Peyer's patch (tissue), 4 donors: ENCODE measurements at regions not wholly inside any gene's neighbourhood (a gene's known extent, or its start where the extent isn't known, plus 50 kb on each side); places are given as distances from the start of the nearest gene placed in this dataset.

Source experiments
- DNase-seq, 3 donors: peaks; one replicate each; pipeline ENCODE4 v3.0.0-alpha.2; 2017 to 2019
- H3K27ac ChIP-seq, 4 donors: fragments of 200-600 bp; sonication (generic); one replicate each; pipeline ENCODE4 v1.5.1; 2016 to 2019
- H3K27me3 ChIP-seq, 2 donors: fragments of 200-600 bp; sonication (generic); one replicate each; pipeline ENCODE4 v1.5.1; 2019
- H3K36me3 ChIP-seq, 3 donors: fragments of 200-600 bp; sonication (generic); one replicate each; pipeline ENCODE4 v1.5.1; 2016 to 2019
- H3K4me1 ChIP-seq, 4 donors: fragments of 200-600 bp; sonication (generic); one replicate each; pipeline ENCODE4 v1.5.1; 2016 to 2019
- H3K4me3 ChIP-seq, 4 donors: fragments of 200-600 bp; sonication (generic); 1 replicate in 3 of 4; 2 replicates in 1 of 4; pipeline ENCODE4 v1.5.1; 2016 to 2019; ENCODE audit warnings: mild to moderate bottlenecking in 1 of 4
- H3K9me3 ChIP-seq, 4 donors: fragments of 200-600 bp; sonication (generic); one replicate each; pipeline ENCODE4 v1.5.1; 2016 to 2019; ENCODE audit warnings: mild to moderate bottlenecking in 1 of 4
- CTCF ChIP-seq, 6 experiments: fragments of 450-650 bp in 4 of 6; fragments of 200-600 bp in 2 of 6; sonication (generic) in 1 of 6; IDR thresholded peaks; one replicate each; pipeline ENCODE4 v1.5.1; 2017 to 2019; ENCODE audit warnings: antibody characterized with exemption in 6 of 6, mild to moderate bottlenecking in 3 of 6, moderate library complexity in 1 of 6
- POLR2A ChIP-seq, 2 donors: fragments of 450-650 bp; IDR thresholded peaks; one replicate each; pipeline ENCODE4 v1.5.1; 2017; ENCODE audit warnings: antibody characterized with exemption in 2 of 2, mild to moderate bottlenecking in 2 of 2, moderate library complexity in 2 of 2

- DNase-seq = no peak
- no peaks in the 10 kb centered on the region for H3K4me1 ChIP-seq
- H3K27ac ChIP-seq = no peak overlapping the region
- no peaks in the 10 kb centered on the region for H3K36me3 ChIP-seq
- H3K27me3 ChIP-seq = no peaks in the 10 kb centered on the region
- H3K4me3 ChIP-seq = no peak overlapping the region
- peaks cover 0 to 6% (median 0%) of the 10 kb centered on the region in 4 donors for H3K9me3 ChIP-seq
- no peak for TF ChIP-seq CTCF (IDR thresholded peaks at IDR 0.05)
- no peak for TF ChIP-seq POLR2A (IDR thresholded peaks at IDR 0.05)
Observed at GRCh38 chr13:85432881-85433280, 366.3 kb downstream of the SLITRK6 start.

DNA sequence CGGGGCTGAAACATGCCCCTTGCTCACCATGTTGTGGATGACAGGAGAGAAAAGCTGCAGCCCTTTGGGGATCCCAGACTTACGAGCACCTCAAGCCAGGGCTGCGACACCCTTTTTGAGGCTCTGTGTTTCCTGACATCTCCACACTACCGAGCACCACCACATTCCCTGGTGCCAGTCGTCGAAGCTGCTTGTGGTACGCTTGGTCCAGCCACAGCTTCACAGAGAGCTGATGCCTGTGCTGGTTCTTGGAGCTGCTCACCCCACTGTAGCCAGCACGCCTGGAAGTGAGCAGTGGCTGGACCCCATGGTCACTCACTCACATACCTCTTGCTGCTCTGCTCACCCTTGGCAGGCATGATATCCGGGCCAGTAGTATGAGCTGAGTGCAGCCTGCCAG lies 367.5 kb downstream of the SLITRK6 start:
- Histone ChIP-seq H3K27ac (no peak overlapping the region), H3K27me3 (no peaks in the 10 kb centered on the region), H3K4me3 (no peak overlapping the region), H3K36me3 (no peaks in the 10 kb centered on the region), H3K4me1 (no peaks in the 10 kb centered on the region), H3K9me3 (peaks cover 0 to 6% (median 0%) of the 10 kb centered on the region in 4 donors)
- DNase-seq = peak in 1 of 3 donors; percentile 32
- TF ChIP-seq CTCF (IDR thresholded peaks at IDR 0.05) (no peak), POLR2A (IDR thresholded peaks at IDR 0.05) (no peak)

GRCh38 chr13:85430216-85430794 lies 368.9 kb downstream of the SLITRK6 start:
- Histone ChIP-seq H3K36me3 (no peaks in the 10 kb centered on the region), H3K4me1 (no peaks in the 10 kb centered on the region), H3K4me3 (no peak overlapping the region)

GRCh38 chr13:85427416-85427815 lies 371.8 kb downstream of the SLITRK6 start:
- no peaks in the 10 kb centered on the region for H3K36me3 ChIP-seq
- DNase-seq = no peak
- no peak overlapping the region for H3K4me3 ChIP-seq
- no peak for TF ChIP-seq POLR2A (IDR thresholded peaks at IDR 0.05)
- no peak for TF ChIP-seq CTCF (IDR thresholded peaks at IDR 0.05)
- no peaks in the 10 kb centered on the region for H3K27me3 ChIP-seq
- peaks cover 0 to 6% (median 0%) of the 10 kb centered on the region in 4 donors for H3K9me3 ChIP-seq
- H3K27ac ChIP-seq = no peak overlapping the region
- H3K4me1 ChIP-seq = no peaks in the 10 kb centered on the region

More at GRCh38 chr13:85430216-85430794, 368.9 kb downstream of the SLITRK6 start:
- H3K9me3 ChIP-seq = peaks cover 0 to 6% (median 0%) of the 10 kb centered on the region in 4 donors
- DNase-seq = no peak
- H3K27me3 ChIP-seq = no peaks in the 10 kb centered on the region
- no peak overlapping the region for H3K27ac ChIP-seq
- no peak for TF ChIP-seq CTCF (IDR thresholded peaks at IDR 0.05)
- no peak for TF ChIP-seq POLR2A (IDR thresholded peaks at IDR 0.05)

DNA sequence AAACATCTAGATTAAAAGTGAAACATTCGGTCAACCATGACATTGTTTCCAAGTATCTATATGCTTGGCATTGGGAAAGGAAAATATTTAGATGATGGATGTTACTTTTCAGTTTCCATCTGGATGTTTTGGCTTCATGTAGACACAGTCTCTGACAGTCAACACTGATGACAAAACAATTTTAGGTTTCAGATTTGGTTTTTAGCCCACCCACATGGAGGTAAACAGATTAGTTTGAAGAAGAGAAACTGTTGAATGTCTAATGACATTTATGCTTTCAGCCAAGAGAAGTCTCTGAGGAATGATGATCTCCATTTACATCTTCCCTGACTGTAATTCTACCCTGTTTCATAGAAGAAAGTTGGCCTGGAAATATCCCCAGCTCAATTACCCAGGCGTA lies 379.1 kb downstream of the SLITRK6 start:
- Histone ChIP-seq H3K27me3 (no peaks in the 10 kb centered on the region), H3K36me3 (no peaks in the 10 kb centered on the region), H3K4me1 (no peaks in the 10 kb centered on the region), H3K9me3 (no peaks in the 10 kb centered on the region), H3K4me3 (no peak overlapping the region), H3K27ac (no peak overlapping the region)
- TF ChIP-seq POLR2A (IDR thresholded peaks at IDR 0.05) = no peak
- TF ChIP-seq CTCF (IDR thresholded peaks at IDR 0.05) = no peak
- no peak for DNase-seq

DNA sequence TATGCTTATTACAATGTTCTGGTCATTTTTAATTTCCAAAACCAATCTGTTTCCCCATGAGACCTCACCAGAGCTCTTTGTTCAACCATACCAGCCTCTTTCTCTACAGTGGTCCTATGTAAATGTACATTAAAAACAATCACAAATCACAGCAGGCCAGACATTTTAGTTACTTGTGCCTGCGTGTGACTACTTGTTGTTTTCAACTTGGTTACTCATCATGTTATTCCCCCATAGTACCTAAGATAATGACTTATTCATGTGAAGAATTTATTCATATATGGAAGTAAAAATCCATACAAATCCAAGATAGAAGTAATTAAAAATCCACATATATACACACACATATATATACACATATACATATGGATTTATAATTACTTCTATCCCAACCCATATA lies 379.6 kb downstream of the SLITRK6 start:
- Histone ChIP-seq H3K4me1 (no peaks in the 10 kb centered on the region), H3K4me3 (no peak overlapping the region), H3K36me3 (no peaks in the 10 kb centered on the region), H3K27me3 (no peaks in the 10 kb centered on the region), H3K27ac (no peak overlapping the region), H3K9me3 (no peaks in the 10 kb centered on the region)
- no peak for DNase-seq
- no peak for TF ChIP-seq POLR2A (IDR thresholded peaks at IDR 0.05)
- no peak for TF ChIP-seq CTCF (IDR thresholded peaks at IDR 0.05)
